RWPE2 (cell line): ENCODE measurements at regions not wholly inside any gene's neighbourhood (a gene's known extent, or its start where the extent isn't known, plus 50 kb on each side); places are given as distances from the start of the nearest gene placed in this dataset.

Experiments
- ATAC-seq: fragments of 200-7000 bp; cut with Tn5 transposase; 3 replicates; pipeline ENCODE4 v1.9.1; 2021; ENCODE audit warnings: low read depth
- DNase-seq: peaks from one replicate; pipeline ENCODE4 v3.0.0-alpha.2; 2020; ENCODE audit warnings: low spot score
- H3K27ac ChIP-seq: fragments of 450-650 bp; 2 replicates; pipeline ENCODE4 v1.5.1; 2017; ENCODE audit warnings: mild to moderate bottlenecking; ENCODE audit not compliant: poor library complexity, severe bottlenecking
- H3K27me3 ChIP-seq: fragments of 250-450 bp; sonication (Bioruptor Pico); 2 replicates; pipeline ENCODE4 v1.5.1; 2021; ENCODE audit warnings: mild to moderate bottlenecking, moderate library complexity; ENCODE audit not compliant: insufficient read depth, poor library complexity, severe bottlenecking
- H3K36me3 ChIP-seq: fragments of 250-450 bp; sonication (Bioruptor Pico); 2 replicates; pipeline ENCODE4 v1.5.1; 2020; ENCODE audit warnings: low read depth, mild to moderate bottlenecking, moderate library complexity
- H3K4me1 ChIP-seq: fragments of 250-450 bp; sonication (Bioruptor Pico); 2 replicates; pipeline ENCODE4 v1.5.1; 2021; ENCODE audit warnings: mild to moderate bottlenecking, moderate library complexity; ENCODE audit not compliant: insufficient read depth, poor library complexity, severe bottlenecking
- H3K4me3 ChIP-seq: fragments of 250-450 bp; sonication (Bioruptor Pico); 2 replicates; pipeline ENCODE4 v1.5.1; 2021; ENCODE audit warnings: mild to moderate bottlenecking, moderate library complexity; ENCODE audit not compliant: severe bottlenecking
- H3K9me3 ChIP-seq: fragments of 250-450 bp; sonication (Bioruptor Pico); 2 replicates; pipeline ENCODE4 v1.5.1; 2021; ENCODE audit warnings: mild to moderate bottlenecking, moderate library complexity; ENCODE audit not compliant: severe bottlenecking
- TF ChIP-seq, protein P1 (sequence below): fragments of 450-650 bp; IDR thresholded peaks from one replicate; pipeline ENCODE4 v1.5.1; 2017; ENCODE audit warnings: mild to moderate bottlenecking, moderate library complexity; ENCODE audit not compliant: poor library complexity, severe bottlenecking

DNA sequence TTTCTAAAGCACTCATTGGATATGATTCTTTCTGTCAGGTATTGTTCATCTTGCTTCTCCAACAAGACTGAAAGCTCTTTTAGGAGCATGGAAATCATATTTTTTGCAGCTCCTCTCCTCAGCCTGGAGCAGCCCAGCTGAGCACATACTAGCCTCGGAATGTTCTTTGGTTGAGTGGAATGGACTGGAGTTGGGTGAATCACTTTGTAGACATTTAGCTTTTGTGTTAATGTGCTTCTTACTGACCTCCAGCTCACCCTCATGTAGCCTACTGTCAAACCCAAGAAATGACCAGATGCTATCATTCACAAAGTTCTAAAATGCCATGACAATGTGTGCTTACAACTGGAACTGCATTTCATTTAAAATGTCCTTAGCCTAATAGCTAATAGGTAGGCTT, 161.1 kb downstream of the NUAK1 start:
- H3K9me3 ChIP-seq, result no peaks in the 10 kb centered on the region
- no peaks in the 10 kb centered on the region for H3K36me3 ChIP-seq
- H3K27ac ChIP-seq, result no peak overlapping the region
- no peaks in the 10 kb centered on the region for H3K4me1 ChIP-seq
- no peaks in the 10 kb centered on the region for H3K27me3 ChIP-seq
- TF ChIP-seq, protein P1, sequence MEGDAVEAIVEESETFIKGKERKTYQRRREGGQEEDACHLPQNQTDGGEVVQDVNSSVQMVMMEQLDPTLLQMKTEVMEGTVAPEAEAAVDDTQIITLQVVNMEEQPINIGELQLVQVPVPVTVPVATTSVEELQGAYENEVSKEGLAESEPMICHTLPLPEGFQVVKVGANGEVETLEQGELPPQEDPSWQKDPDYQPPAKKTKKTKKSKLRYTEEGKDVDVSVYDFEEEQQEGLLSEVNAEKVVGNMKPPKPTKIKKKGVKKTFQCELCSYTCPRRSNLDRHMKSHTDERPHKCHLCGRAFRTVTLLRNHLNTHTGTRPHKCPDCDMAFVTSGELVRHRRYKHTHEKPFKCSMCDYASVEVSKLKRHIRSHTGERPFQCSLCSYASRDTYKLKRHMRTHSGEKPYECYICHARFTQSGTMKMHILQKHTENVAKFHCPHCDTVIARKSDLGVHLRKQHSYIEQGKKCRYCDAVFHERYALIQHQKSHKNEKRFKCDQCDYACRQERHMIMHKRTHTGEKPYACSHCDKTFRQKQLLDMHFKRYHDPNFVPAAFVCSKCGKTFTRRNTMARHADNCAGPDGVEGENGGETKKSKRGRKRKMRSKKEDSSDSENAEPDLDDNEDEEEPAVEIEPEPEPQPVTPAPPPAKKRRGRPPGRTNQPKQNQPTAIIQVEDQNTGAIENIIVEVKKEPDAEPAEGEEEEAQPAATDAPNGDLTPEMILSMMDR, result no peak
- DNase-seq (no peak), ATAC-seq (no peak)
- no peak overlapping the region for H3K4me3 ChIP-seq

GRCh38 chr12:105978276-105978675, 160.5 kb downstream of the NUAK1 start:
- ATAC-seq, result no peak
- Histone ChIP-seq H3K9me3 (no peaks in the 10 kb centered on the region), H3K4me3 (no peak overlapping the region), H3K27ac (no peak overlapping the region), H3K4me1 (no peaks in the 10 kb centered on the region), H3K36me3 (no peaks in the 10 kb centered on the region), H3K27me3 (no peaks in the 10 kb centered on the region)
- TF ChIP-seq, protein P1, result no peak
- no peak for DNase-seq

DNA sequence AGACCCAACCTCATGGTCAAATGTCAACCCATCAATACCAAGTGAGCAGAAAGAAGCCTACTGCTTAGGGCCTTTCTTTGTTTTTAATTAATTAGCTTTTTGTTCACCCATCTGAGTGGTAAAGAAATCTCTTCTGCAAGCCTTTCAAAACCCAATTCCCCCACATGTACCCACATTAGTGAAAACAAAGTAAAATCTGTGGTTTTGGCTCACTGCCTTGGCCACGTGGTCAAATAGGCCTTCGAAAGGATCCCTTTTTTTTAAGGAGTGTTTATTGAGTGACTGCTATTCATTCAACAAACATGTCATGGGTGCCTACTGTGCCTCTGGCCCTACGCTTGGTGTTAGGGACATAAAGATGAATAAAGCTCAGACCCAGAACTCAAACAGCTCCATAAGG, 160.1 kb downstream of the NUAK1 start:
- Histone ChIP-seq H3K27me3 (no peaks in the 10 kb centered on the region), H3K4me3 (no peak overlapping the region), H3K36me3 (no peaks in the 10 kb centered on the region), H3K9me3 (no peaks in the 10 kb centered on the region), H3K27ac (no peak overlapping the region), H3K4me1 (no peaks in the 10 kb centered on the region)
- ATAC-seq (no peak), DNase-seq (no peak)
- TF ChIP-seq, protein P1, result no peak

DNA sequence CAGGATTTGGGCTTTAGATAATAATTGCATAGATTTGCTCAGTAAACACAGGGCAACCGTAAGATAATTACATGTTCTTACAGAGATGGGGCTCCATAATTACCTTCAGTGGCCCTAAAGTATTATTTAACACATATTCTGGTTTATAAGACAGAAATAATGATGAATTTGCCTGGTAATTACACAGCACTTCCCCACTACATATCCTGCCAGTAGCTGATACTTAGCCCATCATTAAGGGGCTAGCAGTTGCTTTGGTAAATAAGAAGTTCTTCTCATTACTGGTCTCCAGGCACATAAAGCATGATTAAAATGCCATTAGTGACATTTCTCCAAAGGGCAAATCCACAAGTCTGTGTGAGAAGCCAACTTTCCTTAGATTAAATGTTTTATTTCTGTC, 158.7 kb downstream of the NUAK1 start:
- DNase-seq (no peak), ATAC-seq (no peak)
- no peaks in the 10 kb centered on the region for H3K36me3 ChIP-seq
- TF ChIP-seq, protein P1, result no peak
- H3K27ac ChIP-seq, result no peak overlapping the region
- no peaks in the 10 kb centered on the region for H3K4me1 ChIP-seq
- H3K27me3 ChIP-seq, result no peaks in the 10 kb centered on the region
- H3K4me3 ChIP-seq, result no peak overlapping the region
- no peaks in the 10 kb centered on the region for H3K9me3 ChIP-seq

GRCh38 chr12:105980533-105980932, 158.2 kb downstream of the NUAK1 start:
- no peak for DNase-seq

More at GRCh38 chr12:105980533-105980932, 158.2 kb downstream of the NUAK1 start:
- no peaks in the 10 kb centered on the region for H3K4me1 ChIP-seq
- no peak overlapping the region for H3K4me3 ChIP-seq
- no peaks in the 10 kb centered on the region for H3K9me3 ChIP-seq
- no peak for ATAC-seq
- H3K36me3 ChIP-seq, result no peaks in the 10 kb centered on the region
- no peaks in the 10 kb centered on the region for H3K27me3 ChIP-seq
- TF ChIP-seq, protein P1, result no peak
- no peak overlapping the region for H3K27ac ChIP-seq
